IMR-90 (cell line): ENCODE measurements at regions not wholly inside any gene's neighbourhood (a gene's known extent, or its start where the extent isn't known, plus 50 kb on each side); places are given as distances from the start of the nearest gene placed in this dataset.

Experiments used
- ATAC-seq: fragments of 200-7000 bp; cut with Tn5 transposase; 2 replicates; pipeline ENCODE4 v1.9.1; 2020; ENCODE audit warnings: low read depth, mild to moderate bottlenecking, moderate library complexity
- BruUV-seq: library from RNA; stranded (reverse); fragments of 400-500 nt; replicated peaks from 2 replicates; lab custom pipeline; 2021; lab: Mats Ljungman, UMichigan
- CTCF ChIA-PET: fragments of 300-600 bp; formaldehyde crosslinking; extraction: SDS; loops from one replicate; lab custom pipeline; 2021; ENCODE audit warnings: antibody characterized with exemption; lab: Yijun Ruan, JAX
- POLR2A ChIA-PET: fragments of 300-600 bp; sonication (Branson Sonifier 250); formaldehyde crosslinking; loops from one replicate; lab custom pipeline; 2022; ENCODE audit warnings: antibody characterized with exemption; ENCODE audit not compliant: unreplicated experiment; lab: Charles Lee
- DNase-seq: peaks from one replicate; pipeline ENCODE4 v3.0.0; 2013
- H2AFZ ChIP-seq: replicated peaks from 2 replicates; pipeline ENCODE3; 2013; ENCODE audit warnings: low read length, mild to moderate bottlenecking; ENCODE audit not compliant: poor library complexity
- H2AK5ac ChIP-seq: 2 replicates; pipeline ENCODE4 v1.6.1; 2013; ENCODE audit warnings: low read depth, low read length, inconsistent platforms
- H2AK9ac ChIP-seq: replicated peaks from 2 replicates; pipeline ENCODE3; 2013; ENCODE audit warnings: mild to moderate bottlenecking, low read depth, low read length, moderate library complexity; ENCODE audit not compliant: poor library complexity
- H2BK120ac ChIP-seq: 2 replicates; pipeline ENCODE4 v1.6.1; 2013; ENCODE audit warnings: low read depth, low read length, inconsistent platforms
- H2BK15ac ChIP-seq: 3 replicates; pipeline ENCODE4 v1.6.1; 2013; ENCODE audit warnings: low read depth, low read length, inconsistent platforms
- H2BK20ac ChIP-seq: 2 replicates; pipeline ENCODE4 v1.6.1; 2013; ENCODE audit warnings: low read depth, mild to moderate bottlenecking, inconsistent platforms, low read length, moderate library complexity
- H2BK5ac ChIP-seq: 2 replicates; pipeline ENCODE4 v1.6.1; 2013; ENCODE audit warnings: mild to moderate bottlenecking, low read depth, low read length, inconsistent platforms; ENCODE audit not compliant: poor library complexity, severe bottlenecking
- H3K14ac ChIP-seq: replicated peaks from 2 replicates; pipeline ENCODE4 v1.6.1; 2013; ENCODE audit warnings: low read depth, low read length, inconsistent platforms
- H3K18ac ChIP-seq: 2 replicates; pipeline ENCODE4 v1.6.1; 2013; ENCODE audit warnings: low read depth, low read length, control low read depth
- H3K23ac ChIP-seq: 2 replicates; pipeline ENCODE4 v1.6.1; 2013; ENCODE audit warnings: low read depth, low read length, inconsistent platforms
- H3K27ac ChIP-seq: 2 replicates; pipeline ENCODE4 v1.5.1; 2013; ENCODE audit warnings: mild to moderate bottlenecking, control low read depth, low read length; ENCODE audit not compliant: insufficient read depth
- H3K27me3 ChIP-seq: 2 replicates; pipeline ENCODE4 v1.6.1; 2013; ENCODE audit warnings: low read length; ENCODE audit not compliant: control insufficient read depth, insufficient read depth
- H3K36me3 ChIP-seq: 2 replicates; pipeline ENCODE4 v1.6.1; 2013; ENCODE audit warnings: low read length, mixed read lengths; ENCODE audit not compliant: control insufficient read depth, insufficient read depth
- H3K4ac ChIP-seq: 2 replicates; pipeline ENCODE4 v1.6.1; 2013; ENCODE audit warnings: low read depth, low read length, inconsistent platforms
- H3K4me1 ChIP-seq: 2 replicates; pipeline ENCODE4 v1.6.1; 2013; ENCODE audit warnings: low read length, mixed read lengths; ENCODE audit not compliant: control insufficient read depth, insufficient read depth
- H3K4me2 ChIP-seq: 2 replicates; pipeline ENCODE4 v1.6.1; 2013; ENCODE audit warnings: low read depth, mild to moderate bottlenecking, control low read depth, low read length, moderate library complexity
- H3K4me3 ChIP-seq: 2 replicates; pipeline ENCODE4 v1.5.1; 2013; ENCODE audit warnings: low read depth, mild to moderate bottlenecking, control low read depth, low read length, moderate library complexity; ENCODE audit not compliant: insufficient read depth
- H3K56ac ChIP-seq: 2 replicates; pipeline ENCODE4 v1.6.1; 2013; ENCODE audit warnings: low read length, inconsistent platforms; ENCODE audit not compliant: insufficient read depth; ENCODE audit errors: extremely low read depth
- H3K79me1 ChIP-seq, 2 experiments: 2 replicates each; pipeline ENCODE4 v1.6.1; 2013; ENCODE audit warnings: low read length in 2 of 2, inconsistent platforms in 1 of 2, low read depth in 1 of 2
- H3K9ac ChIP-seq: 2 replicates; pipeline ENCODE4 v1.6.1; 2013; ENCODE audit warnings: low read depth, low read length, control low read depth
- H3K9me1 ChIP-seq: 2 replicates; pipeline ENCODE4 v1.6.1; 2013; ENCODE audit warnings: low read length, inconsistent platforms; ENCODE audit not compliant: insufficient read depth
- H3K9me3 ChIP-seq: 2 replicates; pipeline ENCODE4 v1.6.1; 2013; ENCODE audit warnings: low read length; ENCODE audit not compliant: control insufficient read depth, insufficient read depth
- H4K20me1 ChIP-seq: 2 replicates; pipeline ENCODE4 v1.6.1; 2013; ENCODE audit warnings: low read length, inconsistent platforms; ENCODE audit not compliant: insufficient read depth
- H4K5ac ChIP-seq: 2 replicates; pipeline ENCODE4 v1.6.1; 2013; ENCODE audit warnings: mild to moderate bottlenecking, low read depth, low read length, control low read depth
- H4K8ac ChIP-seq, 2 experiments: 2 replicates each; pipeline ENCODE4 v1.6.1; 2013; ENCODE audit warnings: low read depth in 2 of 2, low read length in 2 of 2, control low read depth in 1 of 2, inconsistent platforms in 1 of 2
- H4K91ac ChIP-seq: 2 replicates; pipeline ENCODE4 v1.6.1; 2013; ENCODE audit warnings: low read depth, low read length, inconsistent platforms; ENCODE audit not compliant: insufficient read depth
- BHLHE40 ChIP-seq: fragments of 150-350 bp; IDR thresholded peaks from 2 replicates; pipeline ENCODE4 v1.6.1; 2016; ENCODE audit warnings: mild to moderate bottlenecking, low read depth, low read length
- CEBPB ChIP-seq: IDR thresholded peaks from 2 replicates; pipeline ENCODE4 v1.6.1; 2012; ENCODE audit warnings: low read depth, low read length, improper control_type of control experiment
- CHD1 ChIP-seq: IDR thresholded peaks from 2 replicates; pipeline ENCODE4 v1.6.1; 2012; ENCODE audit warnings: low read depth, low read length, improper control_type of control experiment
- MAZ ChIP-seq: IDR thresholded peaks from 2 replicates; pipeline ENCODE4 v1.6.1; 2012; ENCODE audit warnings: low read depth, mild to moderate bottlenecking, low read length, improper control_type of control experiment, moderate library complexity, borderline replicate concordance
- MXI1 ChIP-seq: IDR thresholded peaks from 2 replicates; pipeline ENCODE4 v1.6.1; 2012; ENCODE audit warnings: low read depth, mild to moderate bottlenecking, low read length, moderate library complexity, borderline replicate concordance
- NFE2L2 ChIP-seq: fragments of 150-350 bp; IDR thresholded peaks from 2 replicates; pipeline ENCODE4 v1.6.1; 2016; ENCODE audit warnings: low read depth, mild to moderate bottlenecking, low read length
- POLR2A ChIP-seq: IDR thresholded peaks from 2 replicates; pipeline ENCODE4 v1.6.1; 2012; ENCODE audit warnings: mild to moderate bottlenecking, low read depth, low read length
- RAD21 ChIP-seq: IDR thresholded peaks from 2 replicates; pipeline ENCODE4 v1.6.1; 2012; ENCODE audit warnings: low read length, improper control_type of control experiment
- RCOR1 ChIP-seq: IDR thresholded peaks from 2 replicates; pipeline ENCODE4 v1.6.1; 2012; ENCODE audit warnings: mild to moderate bottlenecking, low read length, improper control_type of control experiment; ENCODE audit not compliant: insufficient replicate concordance
- RFX5 ChIP-seq: IDR thresholded peaks from 2 replicates; pipeline ENCODE4 v1.8.0; 2012; ENCODE audit warnings: low read depth, mild to moderate bottlenecking, low read length, moderate library complexity
- WGBS, 2 experiments: methylation state at CpG; one replicate each; pipeline versions ENCODE4 v1.1.5 to v1.1.7; 2013; ENCODE audit warnings: missing lambda C conversion rate in 2 of 2; ENCODE audit not compliant: insufficient read length in 1 of 2; ENCODE audit errors: extremely low coverage in 2 of 2; 5-methylcytosine and 5-hydroxymethylcytosine counted together
- dilution Hi-C: fragments of 300-500 bp; cut with HindIII; formaldehyde crosslinking; loops from one replicate; pipeline ENCODE4 v1.14.3; 2018; ENCODE audit warnings: low sequenced_read_pairs; ENCODE audit not compliant: unreplicated experiment
- in situ Hi-C: fragments of 300-500 bp; cut with MboI; formaldehyde crosslinking; loops from 3 replicates; pipeline ENCODE4 v1.14.3; 2019; ENCODE audit warnings: low sequenced_read_pairs, inconsistent platforms, mixed read lengths
- intact Hi-C: fragments of 100-400 bp; cut with micrococcal nuclease; formaldehyde crosslinking; loops from 2 replicates; pipeline ENCODE4 v1.10.0; 2022
- TF ChIP-seq, protein P1 (sequence below): conservative IDR thresholded peaks from 2 replicates; pipeline ENCODE4 v1.5.1; 2012; ENCODE audit warnings: mild to moderate bottlenecking, low read depth, low read length, improper control_type of control experiment
- TF ChIP-seq, protein P2 (sequence below): fragments of 150-350 bp; IDR thresholded peaks from 2 replicates; pipeline ENCODE4 v1.6.1; 2017; ENCODE audit warnings: mild to moderate bottlenecking, antibody characterized with exemption, low read length, low read depth
- TF ChIP-seq, protein P3 (sequence below): fragments of 150-350 bp; IDR thresholded peaks from 2 replicates; pipeline ENCODE4 v1.6.1; 2016; ENCODE audit warnings: low read depth, mild to moderate bottlenecking, low read length, moderate library complexity, borderline replicate concordance

DNA sequence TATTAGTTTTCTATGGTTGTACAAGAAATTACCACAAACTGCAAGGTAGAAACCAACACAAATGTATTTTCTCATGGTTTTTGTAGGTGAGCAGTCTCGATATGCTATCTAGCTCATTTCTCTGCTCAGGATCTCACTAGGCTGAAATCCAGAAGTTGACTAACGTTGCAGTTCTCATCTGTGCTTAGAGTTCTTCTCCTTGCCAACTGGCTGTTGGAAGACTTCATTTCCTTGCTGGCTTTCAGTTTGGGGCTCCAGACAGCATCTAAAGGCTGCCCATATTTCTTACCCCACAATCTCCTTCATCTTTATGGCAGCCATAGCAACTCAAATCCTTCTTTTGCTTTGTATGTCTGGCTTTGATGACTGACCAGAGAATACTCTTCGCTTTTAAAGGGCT is 362.6 kb upstream of the ADGRL4 start:
- Histone ChIP-seq H2BK5ac (no peak overlapping the region), H3K4ac (no peak overlapping the region), H2BK15ac (no peak overlapping the region), H3K18ac (no peak overlapping the region), H3K9me3 (no peaks in the 10 kb centered on the region; the same call in 1 of the 2 replicates), H2BK20ac (no peak overlapping the region), H3K56ac (no peak overlapping the region), H2AK9ac (no peak overlapping the region), H2AFZ (no peak overlapping the region), H4K5ac (no peak overlapping the region), H3K4me1 (no peaks in the 10 kb centered on the region), H3K9ac (no peak overlapping the region), H3K79me1 (no peaks in the 10 kb centered on the region), H4K20me1 (no peaks in the 10 kb centered on the region), H2BK120ac (no peak overlapping the region), H3K4me2 (no peak overlapping the region), H2AK5ac (no peak overlapping the region), H3K14ac (no peak overlapping the region), H4K91ac (no peak overlapping the region), H3K36me3 (no peaks in the 10 kb centered on the region), H3K4me3 (no peak overlapping the region), H3K27me3 (no peaks in the 10 kb centered on the region), H3K9me1 (no peaks in the 10 kb centered on the region), H4K8ac (no peak overlapping the region), H3K23ac (no peak overlapping the region), H3K27ac (no peak overlapping the region)
- intact Hi-C loops, result no loop called here
- WGBS, 2 experiments, result no CpG with 5 or more reads among the region's 3 CpGs
- BruUV-seq, result no TSS peak
- in situ Hi-C loops, result no loop called here
- dilution Hi-C loops, result no loop called here
- ChIA-PET CTCF (no interaction called here), POLR2A (no interaction called here)
- DNase-seq (no peak), ATAC-seq (no peak)
- TF ChIP-seq MAZ (no peak), MXI1 (no peak), RCOR1 (no peak), RFX5 (no peak), NFE2L2 (no peak), BHLHE40 (no peak), POLR2A (no peak), RAD21 (no peak), CHD1 (no peak), CEBPB (no peak)
- TF ChIP-seq, protein P1, sequence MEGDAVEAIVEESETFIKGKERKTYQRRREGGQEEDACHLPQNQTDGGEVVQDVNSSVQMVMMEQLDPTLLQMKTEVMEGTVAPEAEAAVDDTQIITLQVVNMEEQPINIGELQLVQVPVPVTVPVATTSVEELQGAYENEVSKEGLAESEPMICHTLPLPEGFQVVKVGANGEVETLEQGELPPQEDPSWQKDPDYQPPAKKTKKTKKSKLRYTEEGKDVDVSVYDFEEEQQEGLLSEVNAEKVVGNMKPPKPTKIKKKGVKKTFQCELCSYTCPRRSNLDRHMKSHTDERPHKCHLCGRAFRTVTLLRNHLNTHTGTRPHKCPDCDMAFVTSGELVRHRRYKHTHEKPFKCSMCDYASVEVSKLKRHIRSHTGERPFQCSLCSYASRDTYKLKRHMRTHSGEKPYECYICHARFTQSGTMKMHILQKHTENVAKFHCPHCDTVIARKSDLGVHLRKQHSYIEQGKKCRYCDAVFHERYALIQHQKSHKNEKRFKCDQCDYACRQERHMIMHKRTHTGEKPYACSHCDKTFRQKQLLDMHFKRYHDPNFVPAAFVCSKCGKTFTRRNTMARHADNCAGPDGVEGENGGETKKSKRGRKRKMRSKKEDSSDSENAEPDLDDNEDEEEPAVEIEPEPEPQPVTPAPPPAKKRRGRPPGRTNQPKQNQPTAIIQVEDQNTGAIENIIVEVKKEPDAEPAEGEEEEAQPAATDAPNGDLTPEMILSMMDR, result no peak
- TF ChIP-seq, protein P2, sequence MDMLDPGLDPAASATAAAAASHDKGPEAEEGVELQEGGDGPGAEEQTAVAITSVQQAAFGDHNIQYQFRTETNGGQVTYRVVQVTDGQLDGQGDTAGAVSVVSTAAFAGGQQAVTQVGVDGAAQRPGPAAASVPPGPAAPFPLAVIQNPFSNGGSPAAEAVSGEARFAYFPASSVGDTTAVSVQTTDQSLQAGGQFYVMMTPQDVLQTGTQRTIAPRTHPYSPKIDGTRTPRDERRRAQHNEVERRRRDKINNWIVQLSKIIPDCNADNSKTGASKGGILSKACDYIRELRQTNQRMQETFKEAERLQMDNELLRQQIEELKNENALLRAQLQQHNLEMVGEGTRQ, result no peak
- TF ChIP-seq, protein P3, sequence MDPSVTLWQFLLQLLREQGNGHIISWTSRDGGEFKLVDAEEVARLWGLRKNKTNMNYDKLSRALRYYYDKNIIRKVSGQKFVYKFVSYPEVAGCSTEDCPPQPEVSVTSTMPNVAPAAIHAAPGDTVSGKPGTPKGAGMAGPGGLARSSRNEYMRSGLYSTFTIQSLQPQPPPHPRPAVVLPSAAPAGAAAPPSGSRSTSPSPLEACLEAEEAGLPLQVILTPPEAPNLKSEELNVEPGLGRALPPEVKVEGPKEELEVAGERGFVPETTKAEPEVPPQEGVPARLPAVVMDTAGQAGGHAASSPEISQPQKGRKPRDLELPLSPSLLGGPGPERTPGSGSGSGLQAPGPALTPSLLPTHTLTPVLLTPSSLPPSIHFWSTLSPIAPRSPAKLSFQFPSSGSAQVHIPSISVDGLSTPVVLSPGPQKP, result no peak
